Esophagus muscularis mucosa (tissue), 4 donors: ENCODE measurements at regions not wholly inside any gene's neighbourhood (a gene's known extent, or its start where the extent isn't known, plus 50 kb on each side); places are given as distances from the start of the nearest gene placed in this dataset.

Experiments
- DNase-seq: peaks from one replicate; pipeline ENCODE4 v3.0.0-alpha.2; 2017; ENCODE audit errors: extremely low spot score
- H3K27ac ChIP-seq, 4 donors: fragments of 200-600 bp; sonication (generic); replicated peaks in 1 of 4; 1 replicate in 3 of 4; 2 replicates in 1 of 4; pipeline ENCODE4 v1.5.1; 2016 to 2019; ENCODE audit warnings: mild to moderate bottlenecking in 1 of 4
- H3K27me3 ChIP-seq, 4 donors: fragments of 200-600 bp; sonication (generic); one replicate each; pipeline versions ENCODE4 v1.5.1 to v1.6.0; 2016 to 2019
- H3K36me3 ChIP-seq, 4 donors: fragments of 200-600 bp; sonication (generic); one replicate each; pipeline ENCODE4 v1.5.1; 2016 to 2019
- H3K4me1 ChIP-seq, 4 donors: fragments of 200-600 bp; sonication (generic); one replicate each; pipeline ENCODE4 v1.5.1; 2016 to 2019
- H3K4me3 ChIP-seq, 4 donors: fragments of 200-600 bp; sonication (generic); 1 replicate in 2 of 4; 2 replicates in 2 of 4; pipeline ENCODE4 v1.5.1; 2016 to 2019; ENCODE audit warnings: mild to moderate bottlenecking in 4 of 4, moderate library complexity in 1 of 4
- H3K9me3 ChIP-seq, 4 donors: fragments of 200-600 bp; sonication (generic); 1 replicate in 3 of 4; 2 replicates in 1 of 4; pipeline ENCODE4 v1.5.1; 2016 to 2019
- CTCF ChIP-seq, 3 experiments: fragments of 200-600 bp in 2 of 3; fragments of 450-650 bp in 1 of 3; sonication (generic) in 2 of 3; IDR thresholded peaks; one replicate each; pipeline ENCODE4 v1.5.1; 2017 to 2019; ENCODE audit warnings: antibody characterized with exemption in 3 of 3, mild to moderate bottlenecking in 2 of 3, moderate library complexity in 1 of 3
- EP300 ChIP-seq: sonication (generic); formaldehyde crosslinking; IDR thresholded peaks from one replicate; pipeline ENCODE4 v1.6.1; 2017; ENCODE audit warnings: antibody characterized with exemption
- POLR2A ChIP-seq: fragments of 450-650 bp; IDR thresholded peaks from one replicate; pipeline ENCODE4 v1.6.1; 2017; ENCODE audit warnings: antibody characterized with exemption, moderate library complexity, mild to moderate bottlenecking, low read depth
- POLR2AphosphoS5 ChIP-seq, 2 donors: sonication (generic); formaldehyde crosslinking; IDR thresholded peaks; one replicate each; pipeline ENCODE4 v1.6.1; 2017; ENCODE audit warnings: antibody characterized with exemption in 2 of 2
- WGBS: methylation state at CpG from one replicate; pipeline ENCODE4 v1.1.5; 2018; 5-methylcytosine and 5-hydroxymethylcytosine counted together
- intact Hi-C: fragments of 100-400 bp; cut with DNase I; formaldehyde crosslinking; loops from one replicate; pipeline ENCODE4 v1.15.1; 2023

GRCh38 chr4:53781629-53782457 is 190.6 kb upstream of the LNX1 start:
- no peak for TF ChIP-seq CTCF (IDR thresholded peaks at IDR 0.05)
- TF ChIP-seq EP300: no peak
- TF ChIP-seq POLR2AphosphoS5 (IDR thresholded peaks at IDR 0.05): no peak
- no peak for TF ChIP-seq POLR2A
- DNase-seq: peak; percentile 45
- 43% methylated on average over 10 of the region's 10 CpGs for WGBS
- no peaks in the 10 kb centered on the region for H3K36me3 ChIP-seq
- peaks cover 0 to 19% (median 11%) of the 10 kb centered on the region in 4 donors for H3K4me1 ChIP-seq
- intact Hi-C loops: no loop called here
- peak overlapping the region in 1 of 4 donors; percentile 13 for H3K27ac ChIP-seq
- H3K4me3 ChIP-seq: no peak overlapping the region
- no peaks in the 10 kb centered on the region for H3K9me3 ChIP-seq
- no peaks in the 10 kb centered on the region for H3K27me3 ChIP-seq

GRCh38 chr4:53780736-53781400 is 189.6 kb upstream of the LNX1 start:
- 99% methylated on average over 4 of the region's 4 CpGs for WGBS
- H3K27me3 ChIP-seq: no peaks in the 10 kb centered on the region
- peak; percentile 53 for DNase-seq
- no peaks in the 10 kb centered on the region for H3K36me3 ChIP-seq
- intact Hi-C loops: no loop called here
- no peak overlapping the region for H3K4me3 ChIP-seq
- H3K27ac ChIP-seq: no peak overlapping the region
- H3K4me1 ChIP-seq: peaks cover 0 to 11% (median 8%) of the 10 kb centered on the region in 4 donors
- TF ChIP-seq POLR2AphosphoS5 (IDR thresholded peaks at IDR 0.05) (no peak), CTCF (IDR thresholded peaks at IDR 0.05) (no peak), POLR2A (no peak), EP300 (no peak)
- H3K9me3 ChIP-seq: no peaks in the 10 kb centered on the region

GRCh38 chr4:53779025-53779424 is 187.7 kb upstream of the LNX1 start:
- Histone ChIP-seq H3K27me3 (no peaks in the 10 kb centered on the region), H3K4me3 (no peak overlapping the region), H3K36me3 (no peaks in the 10 kb centered on the region), H3K4me1 (peaks cover 0 to 11% (median 8%) of the 10 kb centered on the region in 4 donors), H3K9me3 (no peaks in the 10 kb centered on the region), H3K27ac (no peak overlapping the region)
- no peak for TF ChIP-seq EP300
- TF ChIP-seq POLR2AphosphoS5 (IDR thresholded peaks at IDR 0.05): no peak
- TF ChIP-seq POLR2A: no peak
- no peak for TF ChIP-seq CTCF (IDR thresholded peaks at IDR 0.05)
- 89% methylated on average over 3 of the region's 3 CpGs for WGBS
- no peak for DNase-seq
- intact Hi-C loops: no loop called here

- Histone ChIP-seq H3K27me3 (no peaks in the 10 kb centered on the region), H3K4me1 (peaks cover 0 to 11% (median 8%) of the 10 kb centered on the region in 4 donors), H3K4me3 (no peak overlapping the region), H3K9me3 (no peaks in the 10 kb centered on the region), H3K27ac (peak overlapping the region in 1 of 4 donors; percentile 0), H3K36me3 (no peaks in the 10 kb centered on the region)
- TF ChIP-seq CTCF (IDR thresholded peaks at IDR 0.05) (no peak), POLR2A (no peak), POLR2AphosphoS5 (IDR thresholded peaks at IDR 0.05) (no peak), EP300 (no peak)
- intact Hi-C loops: no loop called here
- peak; percentile 5 for DNase-seq
- WGBS: 70% methylated on average over 2 of the region's 2 CpGs
These were observed 186.9 kb upstream of the LNX1 start for GRCh38 chr4:53778155-53778554.
